K562 (cell line): ENCODE measurements at regions not wholly inside any gene's neighbourhood (a gene's known extent, or its start where the extent isn't known, plus 50 kb on each side); places are given as distances from the start of the nearest gene placed in this dataset.

ENCODE experiments used
- ATAC-seq: fragments of 200-7000 bp; cut with Tn5 transposase; 3 replicates; pipeline ENCODE4 v1.9.1; 2020; ENCODE audit warnings: moderate library complexity
- BruUV-seq: library from RNA; stranded (reverse); fragments of 400-500 nt; replicated peaks from 2 replicates; lab custom pipeline; 2021; lab: Mats Ljungman, UMichigan
- CTCF ChIA-PET: fragments of 300-600 bp; formaldehyde crosslinking; extraction: SDS; loops from one replicate; lab custom pipeline; 2021; ENCODE audit warnings: low intra/inter-chr PET ratio; lab: Yijun Ruan, JAX
- POLR2A ChIA-PET: fragments of 300-600, 350-650 bp; sonication (Branson Sonifier 250); formaldehyde crosslinking; extraction: SDS; loops from one replicate; lab custom pipeline; 2021; ENCODE audit warnings: antibody characterized with exemption, inconsistent platforms; lab: Yijun Ruan, JAX
- DNase-seq, 4 experiments: peaks; one replicate each; pipeline versions ENCODE4 v3.0.0 to v3.0.0-alpha.2; 2011 to 2018; ENCODE audit warnings: low spot score in 3 of 4, mixed read lengths in 3 of 4; ENCODE audit errors: extremely low read depth in 1 of 4
- FAIRE-seq: peaks from 2 replicates; lab custom pipeline; 2011; peaks lifted over from hg19 to GRCh38; lab: Jason Lieb, UNC
- H2AFZ ChIP-seq: 2 replicates; pipeline ENCODE4 v1.6.0; 2011; ENCODE audit warnings: low read depth, low read length, control low read depth, inconsistent platforms
- H3K27ac ChIP-seq: fragments of 200-600 bp; 3 replicates; pipeline ENCODE4 v1.8.0; 2011; ENCODE audit warnings: low read depth, mild to moderate bottlenecking, control low read depth, inconsistent platforms, low read length, moderate library complexity, mixed read lengths; ENCODE audit errors: extremely low read depth
- H3K27me3 ChIP-seq, 2 experiments: fragments of 300-600 bp in 1 of 2; 2 replicates in 1 of 2; 3 replicates in 1 of 2; pipeline versions ENCODE4 v1.6.0 to v1.8.0; 2011; ENCODE audit warnings: inconsistent platforms in 2 of 2, low read length in 2 of 2, mild to moderate bottlenecking in 1 of 2, mixed read lengths in 1 of 2, moderate library complexity in 1 of 2; ENCODE audit not compliant: control insufficient read depth in 2 of 2, insufficient read depth in 2 of 2
- H3K36me3 ChIP-seq: fragments of 300-600 bp; 3 replicates; pipeline ENCODE4 v1.8.0; 2011; ENCODE audit warnings: mild to moderate bottlenecking, low read length, inconsistent platforms; ENCODE audit not compliant: control insufficient read depth, insufficient read depth
- H3K4me1 ChIP-seq, 2 experiments: fragments of 200-600 bp in 1 of 2; replicated peaks in 1 of 2; 2 replicates in 1 of 2; 3 replicates in 1 of 2; pipeline versions ENCODE4 v1.5.1 to v1.8.0; 2011; ENCODE audit warnings: inconsistent platforms in 2 of 2, low read length in 2 of 2, mild to moderate bottlenecking in 1 of 2, mixed read lengths in 1 of 2, moderate library complexity in 1 of 2; ENCODE audit not compliant: control insufficient read depth in 2 of 2, insufficient read depth in 2 of 2
- H3K4me2 ChIP-seq: 2 replicates; pipeline ENCODE4 v1.6.1; 2011; ENCODE audit warnings: low read length, control low read depth, inconsistent platforms, mixed read lengths; ENCODE audit not compliant: insufficient read depth
- H3K4me3 ChIP-seq: fragments of 200-600 bp; sonication (generic), shearing (Covaris generic); 2 replicates; pipeline ENCODE4 v1.5.1; 2016; ENCODE audit warnings: control low read depth, inconsistent platforms
- H3K79me2 ChIP-seq: fragments of 200-600 bp; 3 replicates; pipeline ENCODE4 v1.8.0; 2011; ENCODE audit warnings: low read length, inconsistent platforms; ENCODE audit not compliant: control insufficient read depth, insufficient read depth
- H3K9ac ChIP-seq, 2 experiments: 2 replicates each; pipeline versions ENCODE4 v1.6.0 to v1.6.1; 2011; ENCODE audit warnings: low read depth in 2 of 2, low read length in 2 of 2, control low read depth in 1 of 2, inconsistent platforms in 1 of 2, mild to moderate bottlenecking in 1 of 2, mixed read lengths in 1 of 2; ENCODE audit not compliant: insufficient read depth in 1 of 2
- H3K9me1 ChIP-seq: one replicate; pipeline ENCODE4 v1.6.0; 2011; ENCODE audit warnings: inconsistent platforms, mild to moderate bottlenecking, low read length, moderate library complexity; ENCODE audit not compliant: control insufficient read depth, insufficient read depth
- H3K9me3 ChIP-seq: replicated peaks from 2 replicates; pipeline ENCODE4 v1.5.1; 2011; ENCODE audit warnings: low read depth, low read length, inconsistent platforms; ENCODE audit not compliant: control insufficient read depth, insufficient read depth
- H4K20me1 ChIP-seq: replicated peaks from 2 replicates; pipeline ENCODE4 v1.6.1; 2011; ENCODE audit warnings: low read length, inconsistent platforms, mixed read lengths; ENCODE audit not compliant: control insufficient read depth, insufficient read depth
- BRCA1 ChIP-seq, 2 experiments: fragments of 450-650 bp in 1 of 2; sonication (generic) in 1 of 2; formaldehyde crosslinking in 1 of 2; IDR thresholded peaks; 2 replicates each; pipeline versions ENCODE4 v1.5.0 to v1.6.1; 2017 to 2020; ENCODE audit warnings: mild to moderate bottlenecking in 1 of 2, missing genetic modification reagents in 1 of 2
- CHD4 ChIP-seq: fragments of 200-600 bp; sonication (generic); IDR thresholded peaks from 3 replicates; pipeline ENCODE4 v1.6.1; 2012; ENCODE audit warnings: low read depth, mild to moderate bottlenecking, mixed read lengths, low read length, inconsistent platforms; ENCODE audit not compliant: insufficient read depth, insufficient replicate concordance, poor library complexity, severe bottlenecking
- ILK ChIP-seq: fragments of 450-650 bp; IDR thresholded peaks from 2 replicates; pipeline ENCODE4 v1.6.1; 2016; ENCODE audit warnings: missing genetic modification characterization, low read depth, mild to moderate bottlenecking, missing compliant biosample characterization, moderate library complexity, borderline replicate concordance
- KDM2B ChIP-seq: fragments of 250-450 bp; sonication (Bioruptor Pico); IDR thresholded peaks from 2 replicates; pipeline ENCODE4 v1.8.0; 2021; ENCODE audit warnings: mild to moderate bottlenecking, moderate library complexity
- L3MBTL2 ChIP-seq: fragments of 450-650 bp; IDR thresholded peaks from 2 replicates; pipeline ENCODE4 v1.6.1; 2016; ENCODE audit warnings: mild to moderate bottlenecking, moderate library complexity
- MCM3 ChIP-seq: fragments of 450-650 bp; IDR thresholded peaks from 2 replicates; pipeline ENCODE4 v1.6.1; 2016
- NFE2 ChIP-seq: IDR thresholded peaks from 2 replicates; pipeline ENCODE4 v1.6.1; 2014; ENCODE audit warnings: antibody characterized with exemption, low read depth
- NFXL1 ChIP-seq: fragments of 450-650 bp; formaldehyde crosslinking; IDR thresholded peaks from 2 replicates; pipeline ENCODE4 v1.4.0; 2021; ENCODE audit warnings: mild to moderate bottlenecking
- SAFB ChIP-seq: fragments of 200-400 bp; formaldehyde crosslinking; IDR thresholded peaks from 2 replicates; pipeline ENCODE4 v1.6.1; 2017; ENCODE audit warnings: low read depth, low read length, borderline replicate concordance
- SNIP1 ChIP-seq: fragments of 450-650 bp; IDR thresholded peaks from 2 replicates; pipeline ENCODE4 v1.7.1; 2017; ENCODE audit warnings: low read depth, mild to moderate bottlenecking
- ZNF239 ChIP-seq: fragments of 250-450 bp; sonication (Bioruptor Pico); IDR thresholded peaks from 2 replicates; pipeline ENCODE4 v1.4.0; 2020; ENCODE audit warnings: mild to moderate bottlenecking
- ZNF311 ChIP-seq: fragments of 250-450 bp; sonication (Bioruptor Pico); IDR thresholded peaks from 2 replicates; pipeline ENCODE4 v1.4.0; 2020; ENCODE audit warnings: mild to moderate bottlenecking, moderate library complexity
- ZNF407 ChIP-seq: fragments of 450-650 bp; IDR thresholded peaks from 2 replicates; pipeline ENCODE4 v1.6.1; 2016; ENCODE audit warnings: low read depth
- WGBS: fragments of 100-300 bp; shearing (Covaris generic); methylation state at CpG from one replicate; pipeline ENCODE4 v1.1.6; 2016; ENCODE audit warnings: low coverage, mixed read lengths; ENCODE audit not compliant: insufficient coverage; ENCODE audit errors: missing lambda C conversion rate; 5-methylcytosine and 5-hydroxymethylcytosine counted together
- in situ Hi-C: fragments of 300-500 bp; cut with MboI; formaldehyde crosslinking; loops from 4 replicates; pipeline ENCODE4 v1.15.0; 2018; ENCODE audit warnings: inconsistent platforms, mixed read lengths
- intact Hi-C: fragments of 100-400 bp; cut with micrococcal nuclease; formaldehyde crosslinking; loops from 2 replicates; pipeline ENCODE4 v1.14.2; 2022
- TF ChIP-seq, protein P1 (sequence below): fragments of 250-450 bp; sonication (Bioruptor Pico); IDR thresholded peaks from 2 replicates; pipeline ENCODE4 v1.8.0; 2021; ENCODE audit warnings: borderline replicate concordance, mild to moderate bottlenecking, moderate library complexity; ENCODE audit not compliant: poor library complexity, severe bottlenecking

DNA sequence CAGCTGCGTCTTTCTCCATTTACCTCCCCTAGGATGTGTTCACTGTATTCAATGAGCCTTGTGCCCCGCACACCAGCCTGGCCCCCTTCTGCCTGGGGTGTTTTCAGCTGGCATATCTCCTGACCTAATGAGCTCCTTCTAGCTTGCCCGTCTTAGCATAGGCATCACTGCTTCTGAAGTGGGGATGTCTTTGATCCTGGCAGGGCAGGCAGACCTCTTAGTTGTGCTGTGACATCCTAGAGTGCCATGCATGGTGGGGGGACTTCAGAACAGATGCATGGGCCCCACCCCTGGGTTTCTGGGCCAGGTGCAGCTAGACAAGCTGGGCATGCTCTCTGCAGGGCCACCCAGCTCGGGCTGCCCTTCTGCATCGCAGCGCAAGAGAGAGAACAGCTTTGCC is 172.7 kb downstream of the GADD45G start:
- FAIRE-seq: no peak
- CTCF ChIA-PET: no interaction called here

More for the DNA sequence above, 172.7 kb downstream of the GADD45G start:
- Histone ChIP-seq H3K4me2 (no peak overlapping the region), H2AFZ (no peak overlapping the region), H3K4me3 (no peak overlapping the region), H3K79me2 (no peaks in the 10 kb centered on the region), H3K27me3 (peaks cover 0 to 9% of the 10 kb centered on the region in 2 experiments; a peak in 2 of 5 replicates), H3K27ac (no peak overlapping the region), H3K4me1 (no peaks in the 10 kb centered on the region), H3K9me1 (no peaks in the 10 kb centered on the region), H4K20me1 (no peaks in the 10 kb centered on the region), H3K9me3 (no peaks in the 10 kb centered on the region), H3K36me3 (no peaks in the 10 kb centered on the region), H3K9ac (no peak overlapping the region)
- intact Hi-C loops: no loop called here
- no TSS peak for BruUV-seq
- ATAC-seq (no peak), DNase-seq (no peak)
- POLR2A ChIA-PET: no interaction called here
- TF ChIP-seq MCM3 (no peak), SAFB (no peak), NFXL1 (no peak), ZNF407 (no peak), ILK (tag) (no peak), CHD4 (no peak), L3MBTL2 (no peak), ZNF311 (CRISPR knock-in tag) (no peak), SNIP1 (no peak), ZNF239 (CRISPR knock-in tag) (no peak), KDM2B (CRISPR knock-in tag) (no peak), BRCA1 (IDR thresholded peaks at IDR 0.05) (no peak), BRCA1 (CRISPR knock-in tag; IDR thresholded peaks at IDR 0.05) (no peak), NFE2 (no peak)
- TF ChIP-seq, protein P1, sequence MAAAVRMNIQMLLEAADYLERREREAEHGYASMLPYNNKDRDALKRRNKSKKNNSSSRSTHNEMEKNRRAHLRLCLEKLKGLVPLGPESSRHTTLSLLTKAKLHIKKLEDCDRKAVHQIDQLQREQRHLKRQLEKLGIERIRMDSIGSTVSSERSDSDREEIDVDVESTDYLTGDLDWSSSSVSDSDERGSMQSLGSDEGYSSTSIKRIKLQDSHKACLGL (CRISPR knock-in tag): no peak
- 0% methylated on average over 5 of the region's 6 CpGs for WGBS
- in situ Hi-C loops: no loop called here
